OCI-M2 (cell line): ENCODE measurements at regions not wholly inside any gene's neighbourhood (a gene's known extent, or its start where the extent isn't known, plus 50 kb on each side); places are given as distances from the start of the nearest gene placed in this dataset.

Source experiments
- DNase-seq: peaks from one replicate; lab custom pipeline; 2025; ENCODE audit not compliant: unreplicated experiment; lab: John Stamatoyannopoulos, UW

DNA sequence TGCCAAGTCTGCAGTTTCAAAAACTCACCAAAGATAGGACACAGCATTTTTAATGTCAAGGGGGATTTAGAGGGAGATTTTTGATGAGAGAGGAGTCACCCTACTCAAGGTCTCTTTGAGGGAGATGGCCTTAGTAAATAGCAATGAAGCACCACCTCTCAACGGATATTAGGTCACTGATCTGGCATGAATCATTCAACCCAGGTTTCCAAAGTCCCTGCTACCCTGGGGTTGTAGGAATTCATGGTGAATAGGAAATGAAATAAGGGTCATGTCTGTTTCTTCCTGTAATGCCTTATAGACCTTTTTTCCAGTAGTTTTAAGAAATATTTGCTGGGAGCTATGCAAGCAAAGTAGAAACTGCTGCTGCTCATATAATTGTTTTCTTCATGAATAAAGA is 2154.9 kb downstream of the LRRC4C start:
- no peak for DNase-seq

DNA sequence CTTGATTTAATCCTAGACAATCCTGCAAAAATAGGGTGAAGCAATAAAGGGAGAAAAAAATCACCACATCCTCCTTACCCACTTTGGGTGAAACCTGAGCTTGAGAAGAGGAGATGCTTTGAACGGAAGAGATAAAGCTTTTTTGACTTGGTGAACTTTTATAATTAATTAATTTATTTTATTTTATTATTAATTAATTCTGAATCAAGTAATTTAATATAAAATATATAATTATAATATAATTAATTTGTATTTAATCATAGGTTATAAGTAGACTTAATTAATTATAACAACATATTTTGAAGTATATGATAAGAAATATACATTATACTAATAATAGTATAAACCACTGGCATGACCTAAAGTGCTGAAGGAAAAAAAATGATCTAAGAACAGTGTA is 2164.8 kb downstream of the LRRC4C start:
- no peak for DNase-seq

DNA sequence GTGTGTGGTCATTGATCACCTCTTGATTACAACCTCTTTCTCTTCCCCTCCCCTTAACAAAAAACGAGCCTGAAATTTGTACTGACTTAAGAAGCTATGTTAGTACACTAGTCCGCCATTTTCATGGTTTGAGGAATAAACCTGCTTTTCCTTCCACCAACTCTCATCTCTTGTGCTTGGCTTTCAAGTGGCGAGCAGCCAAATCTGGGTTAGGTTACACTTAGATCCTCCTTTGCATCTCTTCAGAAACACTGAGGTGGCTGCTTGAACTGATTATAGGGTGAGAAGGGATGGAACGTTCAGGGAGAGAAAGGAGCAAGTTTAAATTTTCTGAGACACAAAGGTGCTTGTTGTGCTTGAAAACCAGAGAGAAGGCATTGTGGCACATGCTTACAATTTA is 2171.4 kb downstream of the LRRC4C start:
- no peak for DNase-seq

DNA sequence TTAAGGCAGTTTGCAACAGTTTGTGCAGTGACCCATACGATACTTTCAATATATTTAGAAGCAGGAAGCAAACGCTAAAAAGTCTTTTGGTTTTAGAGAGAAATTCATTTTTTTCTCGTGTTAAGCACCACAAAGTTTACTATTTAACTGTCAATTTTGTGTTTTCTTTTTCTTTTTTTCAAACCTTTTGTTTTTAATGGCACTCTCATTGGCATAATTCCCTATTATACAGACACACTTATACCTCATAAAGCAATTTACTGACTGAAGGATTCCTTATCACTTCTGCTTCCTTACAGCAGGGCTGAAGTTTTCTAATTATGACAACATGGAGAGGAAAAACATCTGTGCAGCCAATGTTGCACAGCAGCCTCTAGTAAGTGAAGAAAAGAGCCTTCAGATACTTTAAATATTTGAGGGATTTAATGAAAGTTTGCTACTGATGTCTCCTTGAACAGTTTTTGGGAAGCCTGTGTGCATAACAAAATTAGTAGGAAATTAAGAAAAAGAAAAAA is 2191.2 kb downstream of the LRRC4C start:
- DNase-seq: no peak

DNA sequence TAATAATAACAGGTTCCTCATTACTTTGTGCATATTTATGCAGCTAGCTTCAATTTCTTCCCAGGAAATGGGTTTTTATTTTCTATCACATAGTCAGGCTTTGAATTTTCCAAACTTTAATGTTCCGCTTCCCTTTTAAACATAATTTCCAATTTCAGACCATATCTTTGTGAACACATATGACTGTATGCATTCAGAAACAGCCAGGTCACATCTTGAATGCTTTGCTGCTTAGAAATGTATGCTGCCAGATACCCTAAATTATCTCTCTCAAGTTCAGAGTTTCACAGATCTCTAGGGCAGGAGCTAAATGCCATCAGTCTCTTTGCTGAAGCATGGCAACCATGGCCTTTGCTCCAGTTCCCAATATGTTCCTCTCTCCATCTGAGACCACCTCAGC is 2203.8 kb downstream of the LRRC4C start:
- DNase-seq: no peak

DNA sequence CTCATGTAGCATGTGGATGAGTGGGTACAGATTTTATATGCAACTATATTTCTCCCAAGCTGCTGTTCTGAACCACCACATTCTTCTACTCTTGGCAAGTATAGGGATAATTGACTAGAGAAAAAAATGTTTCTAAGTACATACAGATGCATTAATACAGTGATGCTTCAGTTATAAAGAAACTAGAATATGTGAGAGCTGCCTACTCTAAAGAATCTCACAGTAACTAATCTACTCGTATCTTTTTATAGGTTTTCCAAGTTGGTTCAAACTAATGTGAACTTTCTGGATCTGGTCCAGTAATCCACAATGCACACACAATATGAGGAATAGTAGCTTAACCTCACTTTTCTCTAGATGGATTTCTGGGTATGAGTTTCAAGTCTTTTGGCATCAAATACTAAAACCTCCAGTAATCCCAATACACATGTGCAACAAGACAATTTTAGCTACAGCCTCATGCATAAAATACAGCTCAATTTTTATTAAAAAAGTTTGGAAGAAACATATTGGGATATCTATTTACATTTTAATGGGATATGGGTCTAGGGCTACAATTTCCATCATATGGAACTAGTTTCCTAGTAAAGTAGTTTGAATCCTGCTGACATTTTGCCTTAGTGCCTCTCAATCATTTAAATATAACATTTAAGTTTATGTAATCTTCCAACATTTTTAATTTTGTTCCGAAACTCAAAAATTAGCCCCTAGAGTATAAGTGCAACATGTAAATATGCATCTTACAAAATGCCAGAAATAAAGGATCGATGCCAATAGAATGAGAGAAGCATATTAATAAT is 2209.7 kb downstream of the LRRC4C start:
- no peak for DNase-seq

DNA sequence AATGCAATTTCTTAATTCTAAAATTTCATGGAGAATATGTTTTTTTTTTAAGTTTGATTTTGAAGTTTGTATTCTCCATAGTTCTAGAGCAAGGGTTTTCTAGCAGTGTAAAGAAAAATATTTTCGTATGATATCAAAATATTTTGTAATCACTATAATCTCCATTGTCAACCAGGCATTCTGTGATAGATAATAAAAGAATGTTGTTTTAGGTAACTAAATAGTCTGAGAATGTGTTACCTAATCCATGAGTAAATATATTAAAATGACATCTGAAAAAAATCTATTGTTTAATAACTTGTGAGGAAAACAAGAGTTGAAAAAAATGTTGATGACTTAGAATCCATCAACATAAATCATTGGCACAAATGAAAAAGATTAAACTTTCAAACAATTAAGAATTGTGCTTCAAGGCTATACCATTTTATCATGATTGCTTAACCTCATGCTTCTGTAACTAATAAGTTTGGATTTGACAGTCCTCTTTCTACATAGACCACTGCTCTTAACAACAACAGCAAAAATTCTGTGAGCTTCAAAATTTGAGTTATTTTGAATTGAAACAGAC is 2211.8 kb downstream of the LRRC4C start:
- no peak for DNase-seq

DNA sequence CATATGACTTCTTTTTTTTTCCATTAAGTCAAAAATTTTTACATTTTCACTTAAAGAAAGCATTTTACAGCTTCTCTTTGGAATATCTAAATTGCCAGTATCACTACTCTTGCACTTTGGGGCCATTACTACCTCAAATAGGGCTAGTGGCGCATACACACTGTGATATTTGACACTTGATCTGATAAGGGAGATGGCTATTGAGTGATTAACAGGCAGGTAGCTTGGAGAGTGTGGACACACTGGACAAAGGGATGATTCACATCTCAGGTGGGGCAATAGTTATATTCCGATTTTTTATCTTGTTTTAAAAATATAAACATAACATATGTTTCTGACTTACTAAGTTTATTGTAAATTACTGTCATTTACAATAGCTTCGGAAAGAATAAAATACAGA is 2219.9 kb downstream of the LRRC4C start:
- no peak for DNase-seq

DNA sequence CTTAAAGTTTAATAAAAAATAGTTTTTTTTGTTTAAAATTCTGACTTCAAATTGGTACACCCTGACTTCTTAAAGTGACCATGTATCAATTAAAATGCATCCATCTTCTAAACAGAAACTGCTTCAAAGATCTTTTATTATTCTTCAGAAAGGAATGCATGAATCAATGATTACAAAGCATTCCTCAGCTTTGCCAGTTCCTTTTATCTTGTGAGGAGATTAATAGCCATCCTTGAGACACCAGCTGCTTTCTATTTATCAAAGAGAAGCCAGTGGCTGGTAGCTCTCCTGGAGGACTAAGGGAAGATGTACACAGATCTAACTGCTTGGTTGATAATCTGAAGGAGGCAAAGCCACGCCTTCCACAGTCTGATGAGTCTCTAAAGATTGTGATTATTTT is 2222.5 kb downstream of the LRRC4C start:
- no peak for DNase-seq

DNA sequence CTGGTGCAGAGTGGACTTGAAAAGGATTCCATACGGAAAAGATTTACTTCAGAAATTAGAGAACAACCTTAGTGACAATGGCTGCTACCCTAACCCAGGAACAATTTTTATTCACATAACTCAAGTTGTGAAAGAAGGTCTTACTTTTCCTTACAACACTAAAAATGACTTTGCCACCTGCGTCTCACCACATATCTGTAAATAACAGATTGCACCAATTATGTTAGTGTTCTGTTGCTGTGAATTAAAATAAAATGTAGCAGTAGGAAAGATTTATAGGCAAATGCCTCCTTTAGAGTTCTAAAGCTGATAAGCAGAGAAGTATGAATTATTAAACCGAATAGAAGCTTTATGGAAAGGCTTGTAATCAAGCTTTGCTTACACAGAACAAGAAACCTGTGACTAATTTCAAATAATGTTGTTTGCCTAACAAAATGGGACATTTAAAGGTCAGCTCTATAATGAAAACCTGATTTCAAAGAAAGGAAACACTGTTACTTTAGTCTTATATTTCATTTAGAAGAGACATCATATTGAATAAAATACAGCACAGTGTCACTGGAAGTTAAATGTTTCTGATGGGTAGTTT is 2237.8 kb downstream of the LRRC4C start:
- DNase-seq: no peak

DNA sequence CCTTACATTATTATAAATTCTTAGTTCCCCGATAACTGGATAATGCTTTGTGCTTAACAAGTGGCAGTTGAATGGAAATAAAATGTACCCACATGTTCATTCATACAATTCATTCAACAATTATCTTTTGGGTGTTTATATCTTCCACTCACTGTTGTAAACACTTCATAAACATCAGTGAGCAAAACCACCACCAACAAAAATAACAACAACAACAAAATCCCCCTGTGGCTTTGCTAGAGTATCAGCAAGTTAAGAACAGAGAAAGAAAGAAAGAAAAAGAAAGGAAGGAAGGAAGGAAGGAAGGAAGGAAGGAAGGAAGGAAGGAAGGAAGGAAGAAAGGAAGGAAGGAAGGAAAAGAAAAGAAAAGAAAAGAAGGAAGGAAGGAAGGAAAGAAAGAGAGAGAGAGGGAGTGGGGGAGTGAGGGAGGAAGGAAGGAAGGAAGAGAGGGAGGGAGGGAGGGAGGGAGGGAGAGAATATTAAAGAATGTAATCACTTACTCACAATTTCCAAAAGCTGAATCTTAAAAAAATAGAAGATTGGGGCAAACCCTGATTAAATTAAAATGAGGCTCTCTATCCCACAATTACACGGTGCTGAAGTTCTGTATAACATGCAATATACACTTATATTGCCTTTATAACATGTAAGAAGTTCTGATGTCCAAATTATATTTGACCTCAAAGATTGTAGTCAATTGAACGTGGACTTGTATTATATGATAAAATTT is 2238.8 kb downstream of the LRRC4C start:
- DNase-seq: no peak

DNA sequence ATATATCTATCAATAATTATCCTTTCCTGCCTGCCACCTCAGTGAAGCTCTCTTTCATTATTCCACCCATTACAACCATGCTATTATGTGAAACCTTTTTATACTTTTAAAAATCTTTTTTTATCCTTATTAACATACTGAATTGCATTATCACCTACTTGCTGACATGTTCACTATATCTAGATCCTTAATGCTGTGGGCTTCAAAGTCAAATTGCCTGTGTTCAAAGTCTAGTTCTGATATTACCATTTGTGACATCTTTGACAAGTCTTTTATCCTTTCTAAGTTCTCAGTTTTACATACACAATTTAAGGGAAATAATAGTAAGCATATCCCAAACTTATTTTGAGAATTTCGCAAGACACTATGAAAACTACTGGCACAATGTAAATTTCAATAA is 2239.4 kb downstream of the LRRC4C start:
- no peak for DNase-seq

DNA sequence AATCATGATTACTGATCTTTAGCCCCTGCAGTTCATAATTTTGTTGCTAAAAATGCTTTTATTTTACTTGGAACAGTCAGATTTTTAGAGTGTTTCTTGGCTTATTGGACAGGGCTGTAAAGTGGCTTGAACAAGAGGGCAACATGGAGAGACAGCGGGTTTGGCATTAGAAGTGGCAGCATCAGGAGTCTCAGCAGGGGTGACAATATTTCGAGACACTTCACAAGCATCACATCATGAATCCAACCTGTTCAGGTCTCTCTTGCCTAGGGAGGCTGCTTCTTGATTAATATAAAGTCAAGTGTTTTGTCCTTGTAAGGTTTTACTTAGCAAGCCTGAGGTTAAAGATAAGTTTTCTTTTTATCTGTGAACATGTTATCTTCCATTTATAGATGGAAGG is 2249.5 kb downstream of the LRRC4C start:
- no peak for DNase-seq

DNA sequence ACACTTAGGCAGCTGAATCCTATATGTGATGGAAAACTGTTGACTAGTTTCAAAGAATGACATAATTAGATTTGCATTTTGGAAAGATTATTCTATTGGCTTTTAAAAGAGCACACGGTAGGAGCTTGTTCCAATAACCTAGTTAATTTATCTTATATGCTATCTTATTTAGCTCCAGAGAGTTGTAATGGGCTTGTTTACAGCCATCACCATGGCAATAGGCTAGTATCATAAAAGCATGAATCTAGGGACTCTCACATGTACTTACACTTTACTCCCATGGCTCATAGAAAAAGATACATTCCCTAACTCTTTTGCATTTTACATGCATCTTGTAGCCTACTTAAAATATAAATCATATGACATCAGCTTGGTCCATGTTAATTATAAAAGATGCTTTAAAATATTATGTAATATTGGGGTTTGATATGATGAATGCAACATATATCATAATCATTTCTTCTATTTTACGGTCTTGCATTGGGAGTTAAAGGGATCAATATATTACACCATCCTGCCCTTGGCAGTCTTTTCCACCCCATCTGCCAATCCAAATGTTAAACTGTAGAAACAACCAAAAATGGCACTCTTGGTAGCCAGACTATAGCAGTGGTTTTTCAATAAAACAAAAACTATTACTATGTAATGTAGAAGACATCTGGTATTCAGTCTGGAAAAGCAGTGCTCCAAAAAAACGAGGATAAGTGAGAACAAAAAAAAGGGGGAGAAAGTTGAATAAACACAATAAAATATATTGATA is 2254.0 kb downstream of the LRRC4C start:
- DNase-seq: no peak

DNA sequence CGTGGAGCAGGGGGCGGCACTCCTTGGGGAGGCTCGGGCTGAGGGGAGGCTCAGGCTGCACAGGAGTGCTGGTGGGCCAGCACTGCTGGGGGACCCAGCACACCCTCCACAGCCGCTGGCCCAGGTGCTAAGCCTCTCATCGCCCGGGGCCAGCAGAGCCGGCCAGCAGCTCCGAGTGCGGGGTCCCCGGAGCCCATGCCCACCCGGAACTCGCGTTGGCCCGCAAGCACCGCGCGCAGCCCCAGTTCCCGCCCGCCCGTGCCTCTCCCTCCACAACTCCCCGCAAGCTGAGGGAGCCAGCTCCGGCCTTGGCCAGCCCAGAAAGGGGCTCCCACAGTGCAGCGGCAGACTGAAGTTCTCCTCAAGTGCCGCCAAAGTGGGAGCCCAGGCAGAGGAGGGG is 2266.8 kb downstream of the LRRC4C start:
- no peak for DNase-seq

DNA sequence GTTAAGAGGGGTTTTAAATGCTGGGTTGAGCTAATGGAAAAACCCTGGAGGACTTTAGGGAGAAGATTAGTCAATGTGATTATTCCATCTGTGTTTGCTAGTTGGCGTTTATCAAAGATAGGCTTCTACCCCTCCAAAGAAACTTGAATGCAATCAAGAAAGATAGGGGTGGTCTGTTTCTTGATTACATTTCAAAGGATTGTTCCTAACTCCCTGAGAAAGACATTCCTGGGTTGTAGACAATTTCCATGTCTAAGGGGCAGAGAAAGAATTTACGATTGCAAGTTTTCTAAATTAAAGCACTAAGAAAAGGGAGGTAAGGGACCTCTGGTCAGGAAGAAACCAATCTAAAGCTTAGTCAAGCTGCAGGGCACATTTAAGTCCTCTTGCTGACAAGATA is 2268.7 kb downstream of the LRRC4C start:
- DNase-seq: no peak

DNA sequence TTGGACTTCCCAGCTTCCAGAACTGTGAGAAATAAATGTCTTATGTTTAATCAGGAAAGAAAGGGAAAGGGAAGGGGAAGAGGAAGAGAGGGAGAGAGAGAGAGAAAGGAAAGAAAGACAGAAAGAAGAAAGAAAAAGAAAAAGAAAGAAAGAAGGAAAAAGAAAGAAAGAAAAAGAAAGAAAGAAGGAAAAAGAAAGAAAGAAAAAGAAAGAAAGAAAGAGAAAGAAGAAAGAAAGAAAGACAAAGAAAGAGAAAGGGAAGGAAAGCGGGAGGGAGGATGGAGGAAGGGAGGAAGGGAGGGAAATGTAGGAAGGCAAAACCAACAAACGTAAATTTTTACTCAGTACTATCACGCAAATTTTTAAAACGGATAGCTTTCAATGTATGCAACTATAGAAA is 2281.8 kb downstream of the LRRC4C start:
- no peak for DNase-seq

DNA sequence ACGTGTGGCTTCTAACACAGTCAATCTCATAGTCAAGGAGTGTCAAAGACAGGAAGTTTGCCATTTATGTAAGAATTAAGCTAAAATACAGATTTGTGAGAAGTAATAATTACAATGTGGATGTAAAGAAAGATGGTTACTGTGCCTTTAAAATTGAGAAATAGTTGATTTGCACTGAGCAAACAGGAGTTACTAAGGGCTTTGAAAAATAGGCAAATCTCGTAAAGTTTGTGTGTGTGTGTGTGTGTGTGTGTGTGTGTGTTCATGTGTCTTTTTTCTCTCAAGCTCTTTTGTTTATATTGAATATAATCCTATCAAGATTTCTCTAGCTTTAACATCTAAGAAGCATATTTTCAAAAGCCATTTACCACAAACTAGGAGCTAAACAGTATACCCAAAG is 2284.5 kb downstream of the LRRC4C start:
- DNase-seq: no peak

DNA sequence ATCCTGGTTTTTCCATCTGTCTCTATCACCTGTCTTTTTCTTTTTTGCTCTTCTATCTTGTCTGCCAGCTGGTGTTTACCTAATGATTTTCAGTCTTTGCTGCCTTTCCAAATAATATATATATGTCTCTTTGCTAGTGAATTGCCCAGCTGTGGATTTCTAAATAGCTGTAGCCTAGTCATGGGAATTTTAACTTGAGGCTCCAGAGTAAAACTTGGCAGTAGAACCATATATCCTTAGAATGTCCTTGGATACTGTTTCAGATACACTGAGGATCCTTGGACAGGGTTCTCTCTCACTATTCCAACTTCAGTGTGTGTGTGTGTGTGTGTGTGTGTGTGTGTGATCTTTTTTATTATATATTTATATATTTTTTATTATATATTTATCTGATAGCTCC is 2285.3 kb downstream of the LRRC4C start:
- no peak for DNase-seq

DNA sequence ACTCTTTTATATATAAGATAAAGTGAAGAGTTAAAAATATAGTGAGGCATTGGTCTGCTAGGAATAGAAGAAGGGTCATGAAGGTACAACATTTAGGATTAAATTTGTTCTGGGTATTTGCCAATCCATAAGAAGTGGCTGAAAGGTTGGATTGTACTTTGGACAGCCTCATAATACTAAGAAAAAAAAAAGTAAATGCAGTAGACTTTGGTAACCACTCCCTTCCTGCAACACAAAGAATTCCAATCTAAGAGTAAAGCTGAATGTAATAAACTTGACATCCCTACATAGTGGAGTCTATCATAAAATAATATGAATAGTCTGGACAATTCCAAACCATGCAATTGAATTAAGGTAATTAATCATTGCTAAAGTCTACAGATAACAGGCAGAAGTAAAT is 2294.4 kb downstream of the LRRC4C start:
- DNase-seq: no peak

DNA sequence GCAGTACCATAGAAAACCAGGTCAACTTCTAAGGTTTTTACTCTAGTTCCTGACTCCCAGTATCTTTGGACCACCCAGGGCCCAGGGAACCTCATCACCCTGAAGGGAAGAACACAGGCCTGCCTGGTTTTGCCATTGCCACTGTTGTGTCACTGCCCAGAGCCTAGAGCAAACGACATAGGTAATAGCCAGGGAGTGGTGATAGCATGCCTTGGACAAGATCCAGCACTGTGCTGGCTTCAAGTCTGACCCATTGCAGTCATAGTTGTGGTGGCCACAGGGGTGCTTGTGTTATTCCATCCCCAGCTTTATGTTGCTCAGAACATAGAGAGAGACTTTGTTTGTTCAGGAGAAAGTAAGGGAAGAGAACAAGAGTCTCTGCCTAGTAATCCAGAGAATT is 2310.2 kb downstream of the LRRC4C start:
- no peak for DNase-seq
